ENCODE measurements at regions not wholly inside any gene's neighbourhood (a gene's known extent, or its start where the extent isn't known, plus 50 kb on each side); places are given as distances from the start of the nearest gene placed in this dataset.

- Histone ChIP-seq H3K4me1 (ENCODE audit: insufficient read depth, low read length, poor library complexity, severe bottlenecking) (no peaks in the 10 kb centered on the region), H2AFZ (ENCODE audit: low read length) (no peak overlapping the region), H3K4me3 (ENCODE audit: low read length, poor library complexity, severe bottlenecking) (no peak overlapping the region), H3K27me3 (ENCODE audit: insufficient read depth, low read length, poor library complexity, severe bottlenecking) (no peaks in the 10 kb centered on the region), H3K79me2 (ENCODE audit: insufficient read depth, low read length) (no peaks in the 10 kb centered on the region), H3K9me3 (ENCODE audit: insufficient read depth, low read depth, low read length) (no peaks in the 10 kb centered on the region; the same call in 1 of the 2 replicates), H3K9me2 (replicated peaks; ENCODE audit: low read depth, low read length) (no peaks in the 10 kb centered on the region), H3K9ac (ENCODE audit: low read depth, low read length, poor library complexity, severe bottlenecking) (no peak overlapping the region), H3K36me3 (ENCODE audit: insufficient read depth, low read length) (no peaks in the 10 kb centered on the region), H3F3A (ENCODE audit: low read depth) (no peaks in the 10 kb centered on the region), H3K4me2 (ENCODE audit: low read depth, low read length, poor library complexity, severe bottlenecking) (no peak overlapping the region), H4K20me1 (ENCODE audit: insufficient read depth, low read length, poor library complexity, severe bottlenecking) (no peaks in the 10 kb centered on the region)
- TF ChIP-seq CTCF (conservative IDR thresholded peaks at IDR 0.05; ENCODE audit: low read length) (no peak), EZH2phosphoT487 (IDR thresholded peaks at IDR 0.05; ENCODE audit: borderline replicate concordance) (no peak)
Measured at GRCh38 chr1:118636004-118636403, 352.1 kb downstream of the TBX15 start.

GRCh38 chr1:118627435-118627834, 360.7 kb downstream of the TBX15 start:
- H3K9me2 ChIP-seq (replicated peaks; ENCODE audit: low read depth, low read length) = no peaks in the 10 kb centered on the region; the same call in 1 of the 2 replicates
- no peak overlapping the region for H3K4me3 ChIP-seq (ENCODE audit: low read length, poor library complexity, severe bottlenecking)
- H3K9ac ChIP-seq (ENCODE audit: low read depth, low read length, poor library complexity, severe bottlenecking) = no peak overlapping the region
- no peaks in the 10 kb centered on the region for H3K4me1 ChIP-seq (ENCODE audit: insufficient read depth, low read length, poor library complexity, severe bottlenecking)
- H2AFZ ChIP-seq (ENCODE audit: low read length) = no peak overlapping the region
- H3K27me3 ChIP-seq (ENCODE audit: insufficient read depth, low read length, poor library complexity, severe bottlenecking) = no peaks in the 10 kb centered on the region
- no peaks in the 10 kb centered on the region for H3K36me3 ChIP-seq (ENCODE audit: insufficient read depth, low read length)
- no peaks in the 10 kb centered on the region for H3K79me2 ChIP-seq (ENCODE audit: insufficient read depth, low read length)
- no peaks in the 10 kb centered on the region for H3F3A ChIP-seq (ENCODE audit: low read depth)
- H4K20me1 ChIP-seq (ENCODE audit: insufficient read depth, low read length, poor library complexity, severe bottlenecking) = no peaks in the 10 kb centered on the region
- TF ChIP-seq EZH2phosphoT487 (IDR thresholded peaks at IDR 0.05; ENCODE audit: borderline replicate concordance) = no peak
- TF ChIP-seq CTCF (conservative IDR thresholded peaks at IDR 0.05; ENCODE audit: low read length) = no peak
- H3K9me3 ChIP-seq (ENCODE audit: insufficient read depth, low read depth, low read length) = no peaks in the 10 kb centered on the region
- no peak overlapping the region for H3K4me2 ChIP-seq (ENCODE audit: low read depth, low read length, poor library complexity, severe bottlenecking)

GRCh38 chr1:118621839-118622238, 366.3 kb downstream of the TBX15 start:
- no peak overlapping the region for H3K4me2 ChIP-seq (ENCODE audit: low read depth, low read length, poor library complexity, severe bottlenecking)
- no peaks in the 10 kb centered on the region for H4K20me1 ChIP-seq (ENCODE audit: insufficient read depth, low read length, poor library complexity, severe bottlenecking)
- H3K9me2 ChIP-seq (replicated peaks; ENCODE audit: low read depth, low read length) = no peaks in the 10 kb centered on the region
- H3F3A ChIP-seq (ENCODE audit: low read depth) = no peaks in the 10 kb centered on the region
- no peaks in the 10 kb centered on the region for H3K36me3 ChIP-seq (ENCODE audit: insufficient read depth, low read length)
- no peaks in the 10 kb centered on the region for H3K27me3 ChIP-seq (ENCODE audit: insufficient read depth, low read length, poor library complexity, severe bottlenecking)
- no peaks in the 10 kb centered on the region for H3K79me2 ChIP-seq (ENCODE audit: insufficient read depth, low read length)
- H3K4me3 ChIP-seq (ENCODE audit: low read length, poor library complexity, severe bottlenecking) = no peak overlapping the region
- H2AFZ ChIP-seq (ENCODE audit: low read length) = no peak overlapping the region
- H3K9ac ChIP-seq (ENCODE audit: low read depth, low read length, poor library complexity, severe bottlenecking) = no peak overlapping the region
- no peaks in the 10 kb centered on the region for H3K4me1 ChIP-seq (ENCODE audit: insufficient read depth, low read length, poor library complexity, severe bottlenecking)
- no peak for TF ChIP-seq EZH2phosphoT487 (IDR thresholded peaks at IDR 0.05; ENCODE audit: borderline replicate concordance)
- no peak for TF ChIP-seq CTCF (conservative IDR thresholded peaks at IDR 0.05; ENCODE audit: low read length)
- no peaks in the 10 kb centered on the region for H3K9me3 ChIP-seq (ENCODE audit: insufficient read depth, low read depth, low read length)

Measured in Loucy (cell line).